ENCODE measurements at regions not wholly inside any gene's neighbourhood (a gene's known extent, or its start where the extent isn't known, plus 50 kb on each side); places are given as distances from the start of the nearest gene placed in this dataset.

DNA sequence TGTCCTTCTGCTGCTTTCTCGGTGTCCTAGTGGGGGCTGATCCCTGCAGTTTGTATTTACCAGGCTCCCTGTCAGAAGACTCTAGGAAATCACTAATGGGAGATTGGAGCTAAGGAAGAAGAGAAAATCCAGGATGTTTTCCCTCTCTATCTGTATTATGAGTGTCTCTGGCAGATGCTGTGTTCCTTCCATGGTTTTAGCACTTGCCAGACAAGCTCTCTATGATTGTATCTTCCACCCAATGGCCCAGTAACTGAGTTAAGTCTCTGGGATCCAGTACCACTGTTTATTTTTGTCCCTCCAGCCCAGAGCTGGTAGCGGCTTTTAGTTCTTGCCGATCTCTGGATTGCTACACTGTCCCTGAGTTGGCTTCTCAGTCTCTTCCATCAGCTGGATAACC lies 494.8 kb upstream of the SLC39A10 start (continued):
- TF ChIP-seq, protein P1, sequence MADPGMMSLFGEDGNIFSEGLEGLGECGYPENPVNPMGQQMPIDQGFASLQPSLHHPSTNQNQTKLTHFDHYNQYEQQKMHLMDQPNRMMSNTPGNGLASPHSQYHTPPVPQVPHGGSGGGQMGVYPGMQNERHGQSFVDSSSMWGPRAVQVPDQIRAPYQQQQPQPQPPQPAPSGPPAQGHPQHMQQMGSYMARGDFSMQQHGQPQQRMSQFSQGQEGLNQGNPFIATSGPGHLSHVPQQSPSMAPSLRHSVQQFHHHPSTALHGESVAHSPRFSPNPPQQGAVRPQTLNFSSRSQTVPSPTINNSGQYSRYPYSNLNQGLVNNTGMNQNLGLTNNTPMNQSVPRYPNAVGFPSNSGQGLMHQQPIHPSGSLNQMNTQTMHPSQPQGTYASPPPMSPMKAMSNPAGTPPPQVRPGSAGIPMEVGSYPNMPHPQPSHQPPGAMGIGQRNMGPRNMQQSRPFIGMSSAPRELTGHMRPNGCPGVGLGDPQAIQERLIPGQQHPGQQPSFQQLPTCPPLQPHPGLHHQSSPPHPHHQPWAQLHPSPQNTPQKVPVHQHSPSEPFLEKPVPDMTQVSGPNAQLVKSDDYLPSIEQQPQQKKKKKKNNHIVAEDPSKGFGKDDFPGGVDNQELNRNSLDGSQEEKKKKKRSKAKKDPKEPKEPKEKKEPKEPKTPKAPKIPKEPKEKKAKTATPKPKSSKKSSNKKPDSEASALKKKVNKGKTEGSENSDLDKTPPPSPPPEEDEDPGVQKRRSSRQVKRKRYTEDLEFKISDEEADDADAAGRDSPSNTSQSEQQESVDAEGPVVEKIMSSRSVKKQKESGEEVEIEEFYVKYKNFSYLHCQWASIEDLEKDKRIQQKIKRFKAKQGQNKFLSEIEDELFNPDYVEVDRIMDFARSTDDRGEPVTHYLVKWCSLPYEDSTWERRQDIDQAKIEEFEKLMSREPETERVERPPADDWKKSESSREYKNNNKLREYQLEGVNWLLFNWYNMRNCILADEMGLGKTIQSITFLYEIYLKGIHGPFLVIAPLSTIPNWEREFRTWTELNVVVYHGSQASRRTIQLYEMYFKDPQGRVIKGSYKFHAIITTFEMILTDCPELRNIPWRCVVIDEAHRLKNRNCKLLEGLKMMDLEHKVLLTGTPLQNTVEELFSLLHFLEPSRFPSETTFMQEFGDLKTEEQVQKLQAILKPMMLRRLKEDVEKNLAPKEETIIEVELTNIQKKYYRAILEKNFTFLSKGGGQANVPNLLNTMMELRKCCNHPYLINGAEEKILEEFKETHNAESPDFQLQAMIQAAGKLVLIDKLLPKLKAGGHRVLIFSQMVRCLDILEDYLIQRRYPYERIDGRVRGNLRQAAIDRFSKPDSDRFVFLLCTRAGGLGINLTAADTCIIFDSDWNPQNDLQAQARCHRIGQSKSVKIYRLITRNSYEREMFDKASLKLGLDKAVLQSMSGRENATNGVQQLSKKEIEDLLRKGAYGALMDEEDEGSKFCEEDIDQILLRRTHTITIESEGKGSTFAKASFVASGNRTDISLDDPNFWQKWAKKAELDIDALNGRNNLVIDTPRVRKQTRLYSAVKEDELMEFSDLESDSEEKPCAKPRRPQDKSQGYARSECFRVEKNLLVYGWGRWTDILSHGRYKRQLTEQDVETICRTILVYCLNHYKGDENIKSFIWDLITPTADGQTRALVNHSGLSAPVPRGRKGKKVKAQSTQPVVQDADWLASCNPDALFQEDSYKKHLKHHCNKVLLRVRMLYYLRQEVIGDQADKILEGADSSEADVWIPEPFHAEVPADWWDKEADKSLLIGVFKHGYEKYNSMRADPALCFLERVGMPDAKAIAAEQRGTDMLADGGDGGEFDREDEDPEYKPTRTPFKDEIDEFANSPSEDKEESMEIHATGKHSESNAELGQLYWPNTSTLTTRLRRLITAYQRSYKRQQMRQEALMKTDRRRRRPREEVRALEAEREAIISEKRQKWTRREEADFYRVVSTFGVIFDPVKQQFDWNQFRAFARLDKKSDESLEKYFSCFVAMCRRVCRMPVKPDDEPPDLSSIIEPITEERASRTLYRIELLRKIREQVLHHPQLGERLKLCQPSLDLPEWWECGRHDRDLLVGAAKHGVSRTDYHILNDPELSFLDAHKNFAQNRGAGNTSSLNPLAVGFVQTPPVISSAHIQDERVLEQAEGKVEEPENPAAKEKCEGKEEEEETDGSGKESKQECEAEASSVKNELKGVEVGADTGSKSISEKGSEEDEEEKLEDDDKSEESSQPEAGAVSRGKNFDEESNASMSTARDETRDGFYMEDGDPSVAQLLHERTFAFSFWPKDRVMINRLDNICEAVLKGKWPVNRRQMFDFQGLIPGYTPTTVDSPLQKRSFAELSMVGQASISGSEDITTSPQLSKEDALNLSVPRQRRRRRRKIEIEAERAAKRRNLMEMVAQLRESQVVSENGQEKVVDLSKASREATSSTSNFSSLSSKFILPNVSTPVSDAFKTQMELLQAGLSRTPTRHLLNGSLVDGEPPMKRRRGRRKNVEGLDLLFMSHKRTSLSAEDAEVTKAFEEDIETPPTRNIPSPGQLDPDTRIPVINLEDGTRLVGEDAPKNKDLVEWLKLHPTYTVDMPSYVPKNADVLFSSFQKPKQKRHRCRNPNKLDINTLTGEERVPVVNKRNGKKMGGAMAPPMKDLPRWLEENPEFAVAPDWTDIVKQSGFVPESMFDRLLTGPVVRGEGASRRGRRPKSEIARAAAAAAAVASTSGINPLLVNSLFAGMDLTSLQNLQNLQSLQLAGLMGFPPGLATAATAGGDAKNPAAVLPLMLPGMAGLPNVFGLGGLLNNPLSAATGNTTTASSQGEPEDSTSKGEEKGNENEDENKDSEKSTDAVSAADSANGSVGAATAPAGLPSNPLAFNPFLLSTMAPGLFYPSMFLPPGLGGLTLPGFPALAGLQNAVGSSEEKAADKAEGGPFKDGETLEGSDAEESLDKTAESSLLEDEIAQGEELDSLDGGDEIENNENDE (IDR thresholded peaks at IDR 0.05; ENCODE audit: insufficient replicate concordance, low read length) = no peak
- TF ChIP-seq SP1 (IDR thresholded peaks at IDR 0.05; ENCODE audit: low read depth, low read length) (no peak), TEAD4 (IDR thresholded peaks at IDR 0.05; ENCODE audit: low read depth, low read length) (no peak), CHD2 (IDR thresholded peaks at IDR 0.05; ENCODE audit: low read length) (no peak), GTF2F1 (IDR thresholded peaks at IDR 0.05; ENCODE audit: borderline replicate concordance, low read depth, low read length) (no peak), TAF1 (IDR thresholded peaks at IDR 0.05; ENCODE audit: low read depth, low read length) (no peak), SP2 (IDR thresholded peaks at IDR 0.05; ENCODE audit: low read length) (no peak), EZH2 (IDR thresholded peaks at IDR 0.05; ENCODE audit: low read depth, low read length, severe bottlenecking) (no peak), BACH1 (IDR thresholded peaks at IDR 0.05; ENCODE audit: low read length) (no peak), TAF7 (optimal IDR thresholded peaks at IDR 0.05; ENCODE audit: borderline replicate concordance, low read depth, low read length) (no peak), SIRT6 (IDR thresholded peaks at IDR 0.05; ENCODE audit: low read length) (no peak), RNF2 (IDR thresholded peaks at IDR 0.05; ENCODE audit: borderline replicate concordance, low read depth, low read length, missing control alignments, poor library complexity, severe bottlenecking) (no peak)
- TF ChIP-seq, protein P2, sequence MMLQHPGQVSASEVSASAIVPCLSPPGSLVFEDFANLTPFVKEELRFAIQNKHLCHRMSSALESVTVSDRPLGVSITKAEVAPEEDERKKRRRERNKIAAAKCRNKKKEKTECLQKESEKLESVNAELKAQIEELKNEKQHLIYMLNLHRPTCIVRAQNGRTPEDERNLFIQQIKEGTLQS (IDR thresholded peaks at IDR 0.05; ENCODE audit: insufficient read depth, low read depth, low read length) = no peak
